GM12878 (cell line): ENCODE measurements at regions not wholly inside any gene's neighbourhood (a gene's known extent, or its start where the extent isn't known, plus 50 kb on each side); places are given as distances from the start of the nearest gene placed in this dataset.

Experiments used
- BRCA1 ChIP-seq: IDR thresholded peaks from 2 replicates; pipeline ENCODE4 v1.6.1; 2011; ENCODE audit warnings: low read depth, low read length, improper control_type of control experiment
- CTCF ChIP-seq, 3 experiments: IDR thresholded peaks in 2 of 3; conservative IDR thresholded peaks in 1 of 3; 2 replicates each; pipeline ENCODE4 v1.5.1; 2011; ENCODE audit warnings: low read depth in 3 of 3, low read length in 3 of 3, mild to moderate bottlenecking in 3 of 3, control low read depth in 2 of 3, moderate library complexity in 2 of 3, inconsistent platforms in 1 of 3, mixed read lengths in 1 of 3; ENCODE audit not compliant: control insufficient read depth in 2 of 3, insufficient read depth in 1 of 3; ENCODE audit errors: extremely low read depth in 1 of 3
- EZH2 ChIP-seq: IDR thresholded peaks from 2 replicates; pipeline ENCODE4 v1.6.1; 2012; ENCODE audit warnings: low read depth, mild to moderate bottlenecking, control low read depth, inconsistent platforms, low read length, borderline replicate concordance; ENCODE audit not compliant: control insufficient read depth
- STAT3 ChIP-seq: IDR thresholded peaks from 2 replicates; pipeline ENCODE4 v1.6.1; 2011; ENCODE audit warnings: low read depth, low read length, improper control_type of control experiment
- TAF1 ChIP-seq: IDR thresholded peaks from 2 replicates; pipeline ENCODE4 v1.6.1; 2011; ENCODE audit warnings: mild to moderate bottlenecking, low read depth, low read length, borderline replicate concordance

GRCh38 chr4:32472918-32473317, 1752.7 kb downstream of the PCDH7 start:
- TF ChIP-seq BRCA1 (no peak), STAT3 (no peak), EZH2 (no peak), CTCF (IDR thresholded peaks at IDR 0.05 in 2 of 3, conservative IDR thresholded peaks at IDR 0.05 in 1 of 3; ENCODE audit: control insufficient read depth in 2 of 3, extremely low read depth in 1 of 3, insufficient read depth in 1 of 3, low read depth in 3 of 3, low read length in 3 of 3) (no peak), TAF1 (no peak)
